T47D (cell line): ENCODE measurements at regions not wholly inside any gene's neighbourhood (a gene's known extent, or its start where the extent isn't known, plus 50 kb on each side); places are given as distances from the start of the nearest gene placed in this dataset.
"Not testable (repeated sequence)": the region's sequence is repeated elsewhere in the genome, so short reads cannot be mapped to it uniquely, and the experiment has no call there.

Experiments
- DNase-seq, 2 experiments: peaks; one replicate each; pipeline versions ENCODE4 v3.0.0 to v3.0.0-alpha.2; 2011 to 2012; ENCODE audit warnings: low read depth in 1 of 2, low spot score in 1 of 2
- JUND ChIP-seq: IDR thresholded peaks from 2 replicates; pipeline ENCODE4 v1.6.1; 2012; ENCODE audit warnings: low read depth
- in situ Hi-C: cut with HindIII; loops from 2 replicates; pipeline ENCODE4 v1.10.0; 2016; ENCODE audit warnings: low sequenced_read_pairs, low pct_unique_long_range_greater_than_20kb

DNA sequence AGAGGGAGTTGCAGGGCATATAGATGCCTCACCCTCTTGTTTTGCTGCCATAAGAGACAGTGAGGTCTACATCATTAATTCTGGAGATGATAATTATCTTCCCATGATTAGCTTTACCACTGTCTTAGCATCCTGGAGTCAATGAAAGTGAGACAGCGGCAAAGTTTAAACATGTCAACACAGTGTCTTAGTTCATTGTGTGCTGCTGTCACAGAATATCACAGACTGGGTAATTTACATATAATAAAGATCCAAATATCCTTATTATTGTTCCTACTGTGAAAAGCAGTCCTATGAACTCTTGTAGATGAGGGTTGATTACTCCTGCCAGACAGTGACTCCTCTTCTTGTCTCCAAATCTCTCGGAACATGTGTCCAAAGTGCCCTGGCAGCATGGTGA lies 658.6 kb upstream of the ADGRB3 start:
- in situ Hi-C loops: no loop called here
- TF ChIP-seq JUND: no peak
- no peak for DNase-seq

DNA sequence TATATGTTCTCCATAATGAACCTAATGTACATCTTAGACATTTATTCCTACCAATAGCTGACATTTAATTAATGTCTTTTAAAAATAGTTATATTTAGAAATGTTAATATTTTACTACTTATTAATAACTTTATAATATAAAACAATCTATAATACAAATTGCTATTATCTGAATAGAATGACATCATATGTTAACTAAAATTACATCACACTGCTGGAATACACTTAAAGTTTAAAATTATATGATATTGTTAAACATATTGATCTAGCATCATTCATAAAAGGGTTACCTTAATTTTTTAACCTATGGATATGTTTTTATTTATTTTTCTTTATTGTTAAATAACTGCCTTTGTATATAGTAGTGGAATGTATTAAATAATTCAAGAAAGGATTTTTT lies 660.2 kb upstream of the ADGRB3 start:
- no peak for TF ChIP-seq JUND
- in situ Hi-C loops: no loop called here
- no peak for DNase-seq

DNA sequence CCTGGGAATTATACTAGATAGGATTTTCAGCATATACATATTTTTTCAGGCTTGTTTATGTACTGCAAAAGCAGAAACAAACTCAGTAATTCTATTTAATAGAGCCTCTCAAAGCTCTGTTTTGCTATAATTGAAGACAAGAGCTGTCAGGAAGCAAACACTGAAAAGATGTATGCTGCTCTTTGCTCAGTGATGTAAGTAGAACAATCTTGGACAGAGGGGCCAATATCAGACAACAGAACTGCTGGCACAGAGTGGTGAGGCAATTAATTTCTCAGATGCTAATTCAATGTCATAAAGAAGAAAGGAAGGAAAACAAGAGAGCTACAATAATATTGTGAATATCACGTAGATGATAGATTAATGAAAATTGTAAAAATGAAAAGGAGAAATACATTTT lies 663.3 kb upstream of the ADGRB3 start:
- DNase-seq: no peak

DNA sequence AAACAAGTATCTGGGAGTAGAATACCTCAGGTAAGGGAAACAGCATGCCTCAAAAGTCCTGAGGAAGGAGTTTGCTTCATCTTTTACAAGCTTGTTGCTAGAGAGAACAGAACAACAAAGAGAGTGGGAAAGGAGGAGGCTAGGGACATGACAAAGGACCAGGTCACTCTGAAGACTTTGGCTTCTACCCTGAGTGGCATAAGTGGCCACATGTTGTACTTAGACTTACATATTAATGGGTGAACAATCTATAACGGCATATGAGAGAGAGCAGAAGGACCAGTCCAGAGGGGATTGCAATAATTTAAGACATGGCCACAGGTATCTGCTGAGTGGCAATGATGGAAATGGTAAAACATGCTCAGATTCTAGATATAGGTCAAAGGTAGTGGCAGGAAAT lies 668.3 kb upstream of the ADGRB3 start:
- TF ChIP-seq JUND: no peak
- DNase-seq: no peak
- in situ Hi-C loops: no loop called here

More for the DNA sequence above, 663.3 kb upstream of the ADGRB3 start:
- in situ Hi-C loops: no loop called here
- TF ChIP-seq JUND: no peak

DNA sequence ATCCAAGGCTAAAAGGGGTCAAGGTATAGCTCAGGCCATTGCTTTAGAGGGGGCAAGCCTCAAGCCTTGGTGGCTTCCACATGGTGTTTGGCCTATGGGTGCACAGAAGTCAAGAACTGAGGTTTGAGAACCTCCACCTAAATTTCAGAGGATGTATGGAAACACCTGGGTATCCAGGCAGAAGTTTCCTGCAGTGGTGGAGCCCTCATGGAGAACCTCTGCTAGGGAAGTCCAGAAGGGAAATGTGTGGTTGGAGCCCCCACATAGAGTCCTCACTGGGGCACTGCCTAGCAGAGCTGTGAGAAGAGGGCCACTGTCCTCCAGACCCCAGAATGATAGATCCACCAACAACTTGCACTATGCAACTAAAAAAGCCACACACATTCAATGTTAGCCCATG lies 678.7 kb upstream of the ADGRB3 start:
- in situ Hi-C loops: no loop called here
- no peak for TF ChIP-seq JUND
- no peak for DNase-seq

DNA sequence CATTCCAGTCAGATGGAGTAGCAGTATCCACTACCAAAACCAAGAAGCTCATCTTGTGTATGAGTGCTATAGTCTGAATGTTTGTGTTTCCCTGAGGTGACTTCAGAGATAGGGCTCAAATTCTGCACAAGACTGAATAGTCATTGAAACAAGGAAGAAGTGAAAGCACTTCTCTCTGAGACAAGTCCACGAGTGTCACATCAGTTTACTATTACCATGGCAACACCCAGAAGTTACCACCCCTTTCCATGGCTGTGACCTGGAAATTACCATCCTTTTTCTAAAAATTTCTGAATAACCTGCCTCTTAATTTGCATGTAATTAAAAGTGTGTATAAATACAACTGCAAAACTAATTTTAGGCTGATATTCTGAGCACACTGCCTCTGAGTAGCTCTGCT lies 682.1 kb upstream of the ADGRB3 start:
- no peak for DNase-seq
- in situ Hi-C loops: no loop called here
- no peak for TF ChIP-seq JUND

DNA sequence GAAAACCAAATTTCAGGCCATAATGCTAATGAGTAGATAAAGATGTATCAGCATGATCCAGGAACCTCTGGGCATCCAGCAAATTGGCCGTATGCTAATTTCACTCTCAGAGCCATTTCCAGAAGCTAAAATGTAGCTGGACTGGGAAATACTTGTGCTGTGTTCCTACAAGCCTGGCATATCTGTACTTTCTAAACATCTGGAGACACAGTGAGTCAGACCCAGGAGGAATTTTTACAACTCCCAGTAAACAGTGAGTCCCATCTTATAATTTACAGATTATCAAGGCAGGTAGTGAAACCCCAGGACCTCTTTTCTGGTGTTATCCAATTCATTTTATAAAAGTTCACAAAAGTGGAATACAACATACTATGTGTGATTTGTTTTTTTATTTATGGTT lies 683.0 kb upstream of the ADGRB3 start:
- no peak for DNase-seq
- in situ Hi-C loops: no loop called here
- TF ChIP-seq JUND: no peak

DNA sequence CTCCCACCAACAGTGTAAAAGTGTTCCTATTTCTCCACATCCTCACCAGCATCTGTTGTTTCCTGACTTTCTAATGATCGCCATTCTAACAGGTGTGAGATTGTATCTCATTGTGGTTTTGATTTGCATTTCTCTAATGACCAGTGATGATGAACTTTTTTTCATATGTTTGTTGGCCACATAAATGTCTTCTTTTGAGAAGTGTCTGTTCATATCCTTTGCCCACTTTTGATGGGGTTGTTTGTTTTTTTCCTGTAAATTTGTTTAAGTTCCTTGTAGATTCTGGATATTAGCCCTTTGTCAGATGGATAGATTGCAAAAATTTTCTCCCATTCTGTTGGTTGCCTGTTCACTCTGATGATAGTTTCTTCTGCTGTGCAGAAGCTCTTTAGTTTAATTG lies 687.3 kb upstream of the ADGRB3 start:
- DNase-seq: not testable (repeated sequence)

DNA sequence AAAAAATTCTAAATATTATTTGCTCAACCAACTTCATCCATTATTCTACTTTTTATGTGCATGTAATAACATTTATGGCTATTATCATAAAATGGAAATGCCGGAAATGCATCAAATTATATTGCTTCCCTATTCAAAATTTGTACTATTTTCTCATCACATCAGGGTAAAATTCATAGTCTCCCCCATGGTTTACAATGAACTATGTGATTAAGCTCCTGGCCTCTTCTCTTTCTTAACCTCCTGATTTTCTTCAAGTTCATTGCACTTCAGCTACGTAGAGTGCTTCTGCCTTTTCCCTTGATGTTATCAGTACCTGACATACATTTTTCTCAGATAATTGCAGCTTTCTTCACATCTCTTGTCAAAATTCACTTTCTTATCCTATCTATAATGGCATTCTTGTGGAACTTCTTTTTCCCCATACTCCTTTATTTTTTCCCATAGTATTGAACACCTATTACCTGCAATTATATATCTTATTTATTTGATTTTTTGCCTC lies 699.1 kb upstream of the ADGRB3 start:
- in situ Hi-C loops: no loop called here
- no peak for TF ChIP-seq JUND
- no peak for DNase-seq

More for the DNA sequence above, 687.3 kb upstream of the ADGRB3 start:
- in situ Hi-C loops: not testable (repeated sequence)

DNA sequence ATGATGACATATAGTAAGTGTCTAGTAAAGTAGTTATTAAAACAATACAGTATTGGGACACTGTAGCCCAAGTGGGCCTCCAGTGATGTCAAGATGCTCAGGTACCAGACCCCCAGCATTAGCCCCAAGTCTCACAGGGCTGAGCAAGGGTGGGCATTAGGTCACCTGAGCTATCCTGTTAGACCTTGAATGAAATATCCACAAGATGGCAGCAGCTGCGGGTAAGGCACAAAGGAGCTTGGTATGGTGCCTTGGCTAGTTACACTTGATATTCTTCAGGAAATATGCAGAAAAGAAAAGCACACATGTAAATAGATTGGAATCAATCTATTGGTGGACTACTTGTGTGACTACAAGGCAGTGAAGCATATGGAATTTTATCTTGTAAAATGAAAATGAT lies 701.8 kb upstream of the ADGRB3 start:
- in situ Hi-C loops: no loop called here
- no peak for TF ChIP-seq JUND
- peak in 1 of 2 experiments; percentile 44 for DNase-seq

DNA sequence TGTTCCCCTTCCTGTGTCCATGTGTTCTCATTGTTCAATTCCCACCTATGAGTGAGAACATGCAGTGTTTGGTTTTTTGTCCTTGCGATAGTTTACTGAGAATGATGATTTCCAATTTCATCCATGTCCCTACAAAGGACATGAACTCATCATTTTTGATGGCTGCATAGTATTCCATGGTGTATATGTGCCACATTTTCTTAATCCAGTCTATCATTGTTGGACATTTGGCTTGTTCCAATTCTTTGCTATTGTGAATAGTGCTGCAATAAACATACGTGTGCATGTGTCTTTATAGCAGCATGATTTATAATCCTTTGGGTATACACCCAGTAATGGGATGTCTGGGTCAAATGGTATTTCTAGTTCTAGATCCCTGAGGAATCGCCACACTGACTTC lies 712.5 kb upstream of the ADGRB3 start:
- in situ Hi-C loops, DNase-seq: not testable (repeated sequence)

DNA sequence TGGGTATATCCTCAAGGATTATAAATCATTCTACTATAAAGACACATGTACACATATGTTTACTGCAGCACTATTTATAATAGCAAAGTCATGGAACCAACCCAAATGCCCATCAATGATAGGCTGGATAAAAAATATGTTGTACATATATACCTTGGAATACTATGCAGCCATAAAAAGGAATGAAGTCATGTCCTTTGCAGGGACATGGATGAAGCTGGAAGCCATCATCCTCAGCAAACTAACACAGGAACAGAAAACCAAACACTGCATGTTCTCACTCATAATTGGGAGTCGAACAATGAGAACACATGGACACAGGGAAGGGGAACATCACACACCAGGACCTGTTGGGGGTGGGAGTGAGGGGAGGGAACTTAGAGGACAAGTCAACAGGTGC lies 715.0 kb upstream of the ADGRB3 start:
- in situ Hi-C loops: not testable (repeated sequence)

DNA sequence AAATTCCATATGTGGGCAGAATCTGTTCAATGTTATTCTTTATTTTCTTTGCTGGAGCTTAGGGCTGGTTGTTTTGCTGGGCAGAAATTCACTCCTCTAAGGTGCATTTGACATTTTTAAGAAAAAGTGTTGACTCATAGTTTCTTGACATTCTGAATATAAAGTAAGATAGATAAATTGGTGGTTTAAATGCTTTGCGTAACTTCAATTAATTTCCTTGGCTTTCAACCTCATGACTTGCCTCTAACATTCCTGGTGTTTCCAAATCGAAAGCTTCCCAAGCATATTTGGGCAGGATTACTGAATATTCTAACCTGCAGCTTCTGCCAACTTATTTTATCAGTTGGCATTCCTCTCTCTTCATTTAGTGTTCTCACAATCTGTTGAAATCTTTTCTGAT lies 718.7 kb upstream of the ADGRB3 start:
- in situ Hi-C loops: no loop called here
- TF ChIP-seq JUND: no peak
- DNase-seq: no peak

More for the DNA sequence above, 715.0 kb upstream of the ADGRB3 start:
- not testable (repeated sequence) for DNase-seq

DNA sequence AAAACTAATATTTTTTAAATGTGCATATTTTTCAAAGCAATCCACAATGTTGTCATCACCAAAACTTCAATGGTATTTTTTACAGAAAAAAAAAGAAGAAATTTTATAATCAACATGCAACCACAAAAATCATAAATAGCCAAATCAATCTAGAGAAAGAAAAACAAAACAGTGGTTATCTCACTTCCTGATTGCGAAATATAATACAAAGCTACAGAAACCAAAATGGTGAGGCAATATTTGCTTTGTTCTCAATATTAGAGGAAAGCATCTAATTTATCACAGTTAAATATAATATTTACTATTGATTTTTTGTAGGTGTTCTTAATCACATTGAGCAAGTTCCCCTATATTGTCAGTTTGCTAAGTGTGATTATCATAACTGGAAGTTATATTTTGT lies 720.7 kb upstream of the ADGRB3 start:
- in situ Hi-C loops: no loop called here
- TF ChIP-seq JUND: no peak
- no peak for DNase-seq
